HCT116 (cell line): ENCODE measurements at regions not wholly inside any gene's neighbourhood (a gene's known extent, or its start where the extent isn't known, plus 50 kb on each side); places are given as distances from the start of the nearest gene placed in this dataset.

ENCODE experiments used
- ATAC-seq: fragments of 200-7000 bp; cut with Tn5 transposase; 2 replicates; pipeline ENCODE4 v1.9.1; 2020; ENCODE audit warnings: mild to moderate bottlenecking, moderate library complexity
- BruUV-seq: library from RNA; stranded (reverse); fragments of 400-500 nt; replicated peaks from 2 replicates; lab custom pipeline; 2021; lab: Mats Ljungman, UMichigan
- CTCF ChIA-PET: fragments of 300-600 bp; sonication (Branson Sonifier 250); formaldehyde crosslinking; loops from one replicate; lab custom pipeline; 2021; ENCODE audit warnings: antibody characterized with exemption; lab: Charles Lee
- POLR2A ChIA-PET: fragments of 300-600, 350-600 bp; sonication (Branson Sonifier 250); formaldehyde crosslinking; loops from one replicate; lab custom pipeline; 2021; ENCODE audit warnings: antibody characterized with exemption; lab: Charles Lee
- RAD21 ChIA-PET, 2 experiments: fragments of 300-600 bp; sonication (Branson Sonifier 250); formaldehyde crosslinking; loops; one replicate each; lab custom pipeline; 2023; ENCODE audit warnings: low total read pairs in 2 of 2; ENCODE audit not compliant: uncharacterized antibody in 2 of 2, unreplicated experiment in 2 of 2, low non-redundant PET in 1 of 2; lab: Charles Lee
- DNase-seq: peaks from one replicate; pipeline ENCODE4 v3.0.0-alpha.2; 2010; ENCODE audit warnings: low read depth, low spot score
- H2AFZ ChIP-seq: fragments of 200-600 bp; shearing (Covaris generic), sonication (generic); 2 replicates; pipeline ENCODE4 v1.6.1; 2017; ENCODE audit warnings: low read depth, mixed run types, mixed read lengths, antibody characterized with exemption, low read length; ENCODE audit not compliant: poor library complexity, severe bottlenecking
- H3K27ac ChIP-seq: 2 replicates; pipeline ENCODE4 v1.5.1; 2012; ENCODE audit warnings: low read depth, low read length
- H3K27me3 ChIP-seq: fragments of 200-600 bp; sonication (generic); 2 replicates; pipeline ENCODE4 v1.6.1; 2016; ENCODE audit warnings: mixed run types, low read length, mixed read lengths; ENCODE audit not compliant: insufficient read depth
- H3K36me3 ChIP-seq, 2 experiments: fragments of 200-500 bp in 1 of 2; fragments of 200-600 bp in 1 of 2; sonication (Bioruptor generic) in 1 of 2; sonication (generic) in 1 of 2; 2 replicates each; pipeline versions ENCODE4 v1.5.1 to v1.6.1; 2014 to 2016; ENCODE audit warnings: low read length in 2 of 2, inconsistent platforms in 1 of 2, mixed read lengths in 1 of 2, mixed run types in 1 of 2; ENCODE audit not compliant: insufficient read depth in 2 of 2, control insufficient read depth in 1 of 2
- H3K4me1 ChIP-seq, 2 experiments: fragments of 200-600 bp in 1 of 2; sonication (generic) in 1 of 2; 2 replicates each; pipeline versions ENCODE4 v1.5.1 to v1.6.1; 2012 to 2017; ENCODE audit warnings: low read length in 2 of 2, inconsistent platforms in 1 of 2, mild to moderate bottlenecking in 1 of 2, mixed read lengths in 1 of 2, mixed run types in 1 of 2, moderate library complexity in 1 of 2; ENCODE audit not compliant: insufficient read depth in 2 of 2, control insufficient read depth in 1 of 2
- H3K4me2 ChIP-seq: fragments of 200-600 bp; sonication (generic); 2 replicates; pipeline ENCODE4 v1.6.1; 2017; ENCODE audit warnings: mixed run types, low read length, mixed read lengths
- H3K4me3 ChIP-seq, 2 experiments: fragments of 200-600 bp in 1 of 2; sonication (generic) in 1 of 2; replicated peaks in 1 of 2; 2 replicates each; pipeline ENCODE4 v1.5.1; 2011 to 2016; ENCODE audit warnings: low read length in 2 of 2, control low read depth in 1 of 2, low read depth in 1 of 2, mild to moderate bottlenecking in 1 of 2, mixed read lengths in 1 of 2, mixed run types in 1 of 2
- H3K79me2 ChIP-seq: fragments of 200-600 bp; sonication (generic); 2 replicates; pipeline ENCODE4 v1.6.1; 2017; ENCODE audit warnings: mild to moderate bottlenecking, mixed run types, low read length, moderate library complexity, mixed read lengths; ENCODE audit not compliant: insufficient read depth
- H3K9ac ChIP-seq: fragments of 200-600 bp; sonication (generic); 2 replicates; pipeline ENCODE4 v1.6.1; 2016; ENCODE audit warnings: low read length, mixed read lengths
- H3K9me2 ChIP-seq: fragments of 200-600 bp; sonication (generic), shearing (Covaris generic); 2 replicates; pipeline ENCODE4 v1.6.1; 2017; ENCODE audit warnings: mixed run types, mild to moderate bottlenecking, moderate library complexity; ENCODE audit not compliant: insufficient read depth
- H3K9me3 ChIP-seq, 2 experiments: fragments of 200-500 bp in 1 of 2; fragments of 200-600 bp in 1 of 2; sonication (Bioruptor generic) in 1 of 2; sonication (generic) in 1 of 2; 2 replicates each; pipeline ENCODE4 v1.6.1; 2014 to 2017; ENCODE audit warnings: low read length in 2 of 2, mixed read lengths in 2 of 2, inconsistent platforms in 1 of 2, low read depth in 1 of 2, mild to moderate bottlenecking in 1 of 2, mixed run types in 1 of 2, moderate library complexity in 1 of 2; ENCODE audit not compliant: control insufficient read depth in 1 of 2, insufficient read depth in 1 of 2
- H4K20me1 ChIP-seq: fragments of 200-600 bp; sonication (generic), shearing (Covaris generic); 2 replicates; pipeline ENCODE4 v1.6.1; 2017; ENCODE audit warnings: mixed run types, mild to moderate bottlenecking, moderate library complexity; ENCODE audit not compliant: insufficient read depth
- EGR1 ChIP-seq: IDR thresholded peaks from 2 replicates; pipeline ENCODE4 v1.6.1; 2012; ENCODE audit warnings: low read depth
- EZH2 ChIP-seq: fragments of 200-600 bp; sonication (generic); IDR thresholded peaks from 2 replicates; pipeline ENCODE4 v1.6.1; 2017; ENCODE audit warnings: antibody characterized with exemption, mixed run types
- EZH2phosphoT487 ChIP-seq: fragments of 200-600 bp; IDR thresholded peaks from 2 replicates; pipeline ENCODE4 v1.6.1; 2018; ENCODE audit warnings: antibody characterized with exemption, borderline replicate concordance
- MAX ChIP-seq: IDR thresholded peaks from 2 replicates; pipeline ENCODE4 v1.6.1; 2012
- POLR2AphosphoS5 ChIP-seq: IDR thresholded peaks from 2 replicates; pipeline ENCODE4 v1.6.1; 2011; ENCODE audit warnings: mild to moderate bottlenecking, low read depth, low read length, moderate library complexity
- REST ChIP-seq: IDR thresholded peaks from 2 replicates; pipeline ENCODE4 v1.6.1; 2012; ENCODE audit warnings: low read depth
- SIN3A ChIP-seq: IDR thresholded peaks from 2 replicates; pipeline ENCODE4 v1.6.1; 2012; ENCODE audit warnings: low read depth
- SRF ChIP-seq: IDR thresholded peaks from 2 replicates; pipeline ENCODE4 v1.6.1; 2012; ENCODE audit warnings: low read depth
- TCF7L2 ChIP-seq: IDR thresholded peaks from 2 replicates; pipeline ENCODE4 v1.7.0; 2011; ENCODE audit warnings: borderline replicate concordance, inconsistent platforms; ENCODE audit not compliant: insufficient read depth, insufficient read length; ENCODE audit errors: extremely low read depth
- YY1 ChIP-seq: IDR thresholded peaks from 2 replicates; pipeline ENCODE4 v1.6.1; 2011; ENCODE audit warnings: low read length, low read depth, moderate library complexity, mild to moderate bottlenecking; ENCODE audit not compliant: insufficient replicate concordance; ENCODE audit errors: extremely low read depth
- ZFX ChIP-seq: fragments of 450-650 bp; IDR thresholded peaks from 2 replicates; pipeline ENCODE4 v1.6.1; 2017
- intact Hi-C: fragments of 100-400 bp; cut with micrococcal nuclease; formaldehyde crosslinking; loops from 2 replicates; pipeline ENCODE4 v1.10.0; 2022

- Histone ChIP-seq H3K79me2 (no peaks in the 10 kb centered on the region), H3K9me2 (no peaks in the 10 kb centered on the region), H3K9me3 (peaks cover 0 to 4% of the 10 kb centered on the region in 2 experiments; a peak in 1 of 4 replicates), H3K27me3 (no peaks in the 10 kb centered on the region), H3K27ac (no peak overlapping the region), H3K36me3 (no peaks in the 10 kb centered on the region), H4K20me1 (no peaks in the 10 kb centered on the region), H2AFZ (no peak overlapping the region), H3K4me3 (no peak overlapping the region), H3K4me1 (peaks cover 13 to 35% of the 10 kb centered on the region in 2 experiments; a peak in 3 of 4 replicates), H3K9ac (no peak overlapping the region), H3K4me2 (no peak overlapping the region)
- DNase-seq: no peak
- ATAC-seq: no peak
- ChIA-PET CTCF (no interaction called here), POLR2A (no interaction called here), RAD21 (no interaction called here)
- intact Hi-C loops: no loop called here
- BruUV-seq: no TSS peak
- TF ChIP-seq SRF: no peak
- no peak for TF ChIP-seq REST
Observed at GRCh38 chr14:53526200-53526599, 373.1 kb upstream of the DDHD1 start.

- Histone ChIP-seq H3K36me3 (no peaks in the 10 kb centered on the region), H4K20me1 (no peaks in the 10 kb centered on the region), H2AFZ (no peak overlapping the region), H3K9ac (no peak overlapping the region), H3K27me3 (no peaks in the 10 kb centered on the region), H3K9me3 (peaks cover 0 to 4% of the 10 kb centered on the region in 2 experiments; a peak in 1 of 4 replicates), H3K4me3 (no peak overlapping the region), H3K4me1 (peaks cover 13 to 32% of the 10 kb centered on the region in 2 experiments; a peak in 3 of 4 replicates), H3K9me2 (no peaks in the 10 kb centered on the region), H3K79me2 (no peaks in the 10 kb centered on the region), H3K4me2 (no peak overlapping the region), H3K27ac (no peak overlapping the region)
- intact Hi-C loops: no loop called here
- ATAC-seq: no peak
- BruUV-seq: no TSS peak
- CTCF ChIA-PET: no interaction called here
- no peak for DNase-seq
- RAD21 ChIA-PET: no interaction called here
- POLR2A ChIA-PET: no interaction called here
- TF ChIP-seq EZH2phosphoT487 (no peak), POLR2AphosphoS5 (no peak), SIN3A (no peak), ZFX (no peak), YY1 (no peak), EGR1 (no peak), REST (no peak), MAX (no peak), TCF7L2 (no peak), EZH2 (no peak)
Observed at GRCh38 chr14:53525608-53526007, 372.5 kb upstream of the DDHD1 start.
